ENCODE measurements at regions not wholly inside any gene's neighbourhood (a gene's known extent, or its start where the extent isn't known, plus 50 kb on each side); places are given as distances from the start of the nearest gene placed in this dataset.

- no peak overlapping the region for H3K4me3 ChIP-seq (ENCODE audit: low read depth, low read length)
- no peak for TF ChIP-seq CTCF (IDR thresholded peaks at IDR 0.05; ENCODE audit: borderline replicate concordance, insufficient read depth, low read depth, low read length)
These were observed 87.6 kb upstream of the EGLN3 start for GRCh38 chr14:34038358-34039057.

GRCh38 chr14:34036319-34036766, 85.5 kb upstream of the EGLN3 start:
- TF ChIP-seq CTCF (IDR thresholded peaks at IDR 0.05; ENCODE audit: borderline replicate concordance, insufficient read depth, low read depth, low read length): no peak
- no peak overlapping the region for H3K4me3 ChIP-seq (ENCODE audit: low read depth, low read length)

GRCh38 chr14:34035934-34036250, 85.0 kb upstream of the EGLN3 start:
- H3K4me3 ChIP-seq (ENCODE audit: low read depth, low read length): no peak overlapping the region

GRCh38 chr14:34035177-34035933, 84.5 kb upstream of the EGLN3 start:
- H3K4me3 ChIP-seq (ENCODE audit: low read depth, low read length): no peak overlapping the region
- TF ChIP-seq CTCF (IDR thresholded peaks at IDR 0.05; ENCODE audit: borderline replicate concordance, insufficient read depth, low read depth, low read length): no peak

More at GRCh38 chr14:34035934-34036250, 85.0 kb upstream of the EGLN3 start:
- no peak for TF ChIP-seq CTCF (IDR thresholded peaks at IDR 0.05; ENCODE audit: borderline replicate concordance, insufficient read depth, low read depth, low read length)

GRCh38 chr14:34034447-34035176, 83.7 kb upstream of the EGLN3 start:
- H3K4me3 ChIP-seq (ENCODE audit: low read depth, low read length): no peak overlapping the region
- no peak for TF ChIP-seq CTCF (IDR thresholded peaks at IDR 0.05; ENCODE audit: borderline replicate concordance, insufficient read depth, low read depth, low read length)

GRCh38 chr14:34032720-34033119, 81.8 kb upstream of the EGLN3 start:
- H3K4me3 ChIP-seq (ENCODE audit: low read depth, low read length): no peak overlapping the region
- TF ChIP-seq CTCF (IDR thresholded peaks at IDR 0.05; ENCODE audit: borderline replicate concordance, insufficient read depth, low read depth, low read length): no peak
